ENCODE measurements at regions not wholly inside any gene's neighbourhood (a gene's known extent, or its start where the extent isn't known, plus 50 kb on each side); places are given as distances from the start of the nearest gene placed in this dataset.

DNA sequence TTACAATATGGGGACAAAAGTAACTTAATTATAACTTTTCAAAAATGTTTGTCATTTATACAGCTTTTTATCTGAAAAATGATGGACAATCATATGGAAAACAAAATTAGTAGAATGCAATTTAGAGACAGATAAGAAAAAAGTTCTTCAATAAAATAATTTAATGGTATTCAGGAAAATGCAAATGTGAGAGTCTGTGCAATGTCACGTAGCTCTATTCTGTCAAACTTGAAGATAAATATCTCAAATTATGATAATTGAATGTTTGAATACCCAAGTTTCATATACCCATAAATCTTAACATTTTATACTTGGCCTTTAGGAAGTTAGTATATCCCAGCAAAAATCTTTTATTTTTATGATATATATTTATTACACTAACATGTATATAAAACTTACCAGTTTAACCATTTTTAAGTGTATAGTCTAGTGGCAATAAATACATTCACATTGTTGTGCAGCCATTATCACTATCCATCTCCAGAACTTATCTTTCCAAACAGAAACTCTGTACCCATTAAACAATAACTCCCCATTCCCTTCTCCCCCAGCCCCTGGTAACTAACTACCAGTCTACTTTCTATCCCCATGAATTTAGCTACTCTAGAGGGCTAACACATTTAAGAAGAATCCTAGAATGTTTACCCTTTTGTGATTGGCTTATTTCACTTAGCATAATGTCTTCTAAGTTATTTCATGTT lies 311.5 kb downstream of the SOCS6 start:
- TF ChIP-seq GATA3 (IDR thresholded peaks at IDR 0.05; ENCODE audit: low read depth, low read length) (peak; percentile 80), GATA2 (IDR thresholded peaks at IDR 0.05; ENCODE audit: low read depth, low read length) (peak; percentile 57; the same call in 1 of the 2 replicates)
